HepG2 (cell line): ENCODE measurements at regions not wholly inside any gene's neighbourhood (a gene's known extent, or its start where the extent isn't known, plus 50 kb on each side); places are given as distances from the start of the nearest gene placed in this dataset.

Experiments used
- ATAC-seq: fragments of 200-7000 bp; cut with Tn5 transposase; 3 replicates; pipeline ENCODE4 v1.9.1; 2020; ENCODE audit warnings: mild to moderate bottlenecking, moderate library complexity
- BruUV-seq: library from RNA; stranded (reverse); fragments of 400-500 nt; replicated peaks from 2 replicates; lab custom pipeline; 2021; lab: Mats Ljungman, UMichigan
- CTCF ChIA-PET: fragments of 300-600 bp; formaldehyde crosslinking; extraction: SDS; loops from one replicate; lab custom pipeline; 2021; ENCODE audit warnings: low total read pairs, inconsistent platforms, low intra/inter-chr PET ratio; lab: Yijun Ruan, JAX
- POLR2A ChIA-PET: fragments of 350-600 bp; sonication (Branson Sonifier 250); formaldehyde crosslinking; loops from one replicate; lab custom pipeline; 2020; ENCODE audit warnings: antibody characterized with exemption, inconsistent platforms; lab: Yijun Ruan, JAX
- DNase-seq: peaks from one replicate; pipeline ENCODE4 v3.0.0-alpha.2; 2015; ENCODE audit warnings: low spot score
- FAIRE-seq: peaks from 3 replicates; lab custom pipeline; 2011; peaks lifted over from hg19 to GRCh38; lab: Jason Lieb, UNC
- H2AFZ ChIP-seq: one replicate; pipeline ENCODE4 v1.6.1; 2011; ENCODE audit warnings: low read length, inconsistent platforms
- H3K27ac ChIP-seq: fragments of 300-600 bp; 3 replicates; pipeline ENCODE4 v1.8.0; 2011; ENCODE audit warnings: mixed run types, mild to moderate bottlenecking, mixed read lengths, low read length, inconsistent platforms; ENCODE audit not compliant: insufficient read depth; ENCODE audit errors: extremely low read length
- H3K27me3 ChIP-seq, 2 experiments: fragments of 200-600 bp in 1 of 2; 2 replicates in 1 of 2; 3 replicates in 1 of 2; pipeline versions ENCODE4 v1.6.0 to v1.8.0; 2011; ENCODE audit warnings: low read length in 2 of 2, mild to moderate bottlenecking in 2 of 2, moderate library complexity in 2 of 2, inconsistent platforms in 1 of 2; ENCODE audit not compliant: insufficient read depth in 2 of 2, control insufficient read depth in 1 of 2
- H3K36me3 ChIP-seq, 2 experiments: fragments of 200-600 bp in 1 of 2; replicated peaks in 1 of 2; 2 replicates in 1 of 2; 3 replicates in 1 of 2; pipeline versions ENCODE4 v1.5.1 to v1.8.0; 2011; ENCODE audit warnings: low read length in 2 of 2, inconsistent platforms in 1 of 2; ENCODE audit not compliant: insufficient read depth in 2 of 2, control insufficient read depth in 1 of 2
- H3K4me1 ChIP-seq: 2 replicates; pipeline ENCODE4 v1.5.1; 2012; ENCODE audit warnings: low read length, inconsistent platforms; ENCODE audit not compliant: insufficient read depth
- H3K4me2 ChIP-seq: 2 replicates; pipeline ENCODE4 v1.6.0; 2011; ENCODE audit warnings: low read depth, low read length, inconsistent platforms
- H3K4me3 ChIP-seq, 3 experiments: fragments of 200-600 bp in 1 of 3; sonication (generic), shearing (Covaris generic) in 1 of 3; replicated peaks in 1 of 3; 2 replicates each; pipeline ENCODE4 v1.5.1; 2011 to 2016; ENCODE audit warnings: low read length in 3 of 3, inconsistent platforms in 2 of 3, low read depth in 2 of 3, mild to moderate bottlenecking in 2 of 3, control low read depth in 1 of 3, mixed read lengths in 1 of 3; ENCODE audit not compliant: insufficient read depth in 1 of 3
- H3K79me2 ChIP-seq: one replicate; pipeline ENCODE4 v1.6.1; 2011; ENCODE audit warnings: low read length, inconsistent platforms; ENCODE audit not compliant: insufficient read depth
- H3K9ac ChIP-seq: 2 replicates; pipeline ENCODE4 v1.6.0; 2011; ENCODE audit warnings: mild to moderate bottlenecking, low read depth, low read length, inconsistent platforms; ENCODE audit not compliant: insufficient read depth
- H3K9me3 ChIP-seq: 2 replicates; pipeline ENCODE4 v1.5.1; 2012; ENCODE audit warnings: mild to moderate bottlenecking, low read length
- H4K20me1 ChIP-seq: 2 replicates; pipeline ENCODE4 v1.6.0; 2011; ENCODE audit warnings: inconsistent platforms, mild to moderate bottlenecking, low read length, moderate library complexity; ENCODE audit not compliant: insufficient read depth
- CAMTA2 ChIP-seq: sonication (generic); formaldehyde crosslinking; IDR thresholded peaks from 2 replicates; pipeline ENCODE4 v1.4.0; 2020; ENCODE audit warnings: mild to moderate bottlenecking, missing genetic modification reagents, borderline replicate concordance
- CREB3 ChIP-seq: sonication (generic); formaldehyde crosslinking; IDR thresholded peaks from 2 replicates; pipeline ENCODE4 v1.5.0; 2020; ENCODE audit warnings: missing genetic modification reagents
- CREBL2 ChIP-seq: sonication (generic); formaldehyde crosslinking; IDR thresholded peaks from 2 replicates; pipeline ENCODE4 v1.8.1; 2023; ENCODE audit warnings: missing genetic modification reagents, mild to moderate bottlenecking, borderline replicate concordance
- MATR3 ChIP-seq: sonication (generic); formaldehyde crosslinking; IDR thresholded peaks from 2 replicates; pipeline ENCODE4 v1.4.0; 2020; ENCODE audit warnings: missing genetic modification reagents
- NCOA1 ChIP-seq: sonication (generic); formaldehyde crosslinking; IDR thresholded peaks from 2 replicates; pipeline ENCODE4 v1.9.0; 2021; ENCODE audit warnings: missing genetic modification reagents
- NFATC3 ChIP-seq: sonication (generic); formaldehyde crosslinking; IDR thresholded peaks from 2 replicates; pipeline ENCODE4 v1.5.1; 2020; ENCODE audit warnings: mild to moderate bottlenecking, missing genetic modification reagents
- PHF21A ChIP-seq: sonication (generic); formaldehyde crosslinking; IDR thresholded peaks from 2 replicates; pipeline ENCODE4 v1.5.0; 2020; ENCODE audit warnings: mild to moderate bottlenecking, missing genetic modification reagents
- POLR2G ChIP-seq: fragments of 200-400 bp; formaldehyde crosslinking; IDR thresholded peaks from 2 replicates; pipeline ENCODE4 v1.6.1; 2018; ENCODE audit warnings: mild to moderate bottlenecking, low read depth, low read length, moderate library complexity
- TEAD2 ChIP-seq: sonication (generic); formaldehyde crosslinking; IDR thresholded peaks from 2 replicates; pipeline ENCODE4 v1.9.0; 2021; ENCODE audit warnings: missing genetic modification reagents
- ZBTB25 ChIP-seq: IDR thresholded peaks from 2 replicates; pipeline ENCODE4 v1.6.1; 2018; ENCODE audit warnings: missing genetic modification reagents
- ZFP82 ChIP-seq: sonication (generic); formaldehyde crosslinking; IDR thresholded peaks from 2 replicates; pipeline ENCODE4 v1.5.1; 2020; ENCODE audit warnings: mild to moderate bottlenecking, missing genetic modification reagents, borderline replicate concordance
- ZMYM4 ChIP-seq: sonication (generic); formaldehyde crosslinking; IDR thresholded peaks from 2 replicates; pipeline ENCODE4 v1.8.1; 2023; ENCODE audit warnings: mild to moderate bottlenecking, missing genetic modification reagents
- ZNF33B ChIP-seq: sonication (generic); formaldehyde crosslinking; IDR thresholded peaks from 2 replicates; pipeline ENCODE4 v1.5.1; 2020; ENCODE audit warnings: mild to moderate bottlenecking, missing genetic modification reagents
- ZNF362 ChIP-seq: sonication (generic); formaldehyde crosslinking; IDR thresholded peaks from 2 replicates; pipeline ENCODE4 v1.4.0; 2020; ENCODE audit warnings: missing genetic modification reagents, mild to moderate bottlenecking, borderline replicate concordance
- ZNF382 ChIP-seq: sonication (generic); formaldehyde crosslinking; IDR thresholded peaks from 2 replicates; pipeline ENCODE4 v1.5.0; 2020; ENCODE audit warnings: missing genetic modification reagents, mild to moderate bottlenecking, borderline replicate concordance
- ZNF543 ChIP-seq: sonication (generic); formaldehyde crosslinking; IDR thresholded peaks from 2 replicates; pipeline ENCODE4 v1.4.0; 2020; ENCODE audit warnings: mild to moderate bottlenecking, missing genetic modification reagents
- ZNF550 ChIP-seq: sonication (generic); formaldehyde crosslinking; IDR thresholded peaks from 2 replicates; pipeline ENCODE4 v1.4.0; 2020; ENCODE audit warnings: mild to moderate bottlenecking, missing genetic modification reagents, borderline replicate concordance
- ZNF574 ChIP-seq: sonication (generic); formaldehyde crosslinking; IDR thresholded peaks from 2 replicates; pipeline ENCODE4 v1.4.0; 2020; ENCODE audit warnings: missing genetic modification reagents
- ZNF724P ChIP-seq: sonication (generic); formaldehyde crosslinking; IDR thresholded peaks from 2 replicates; pipeline ENCODE4 v1.8.0; 2022; ENCODE audit warnings: missing genetic modification reagents, borderline replicate concordance
- ZNF891 ChIP-seq: sonication (generic); formaldehyde crosslinking; IDR thresholded peaks from 2 replicates; pipeline ENCODE4 v1.5.0; 2020; ENCODE audit warnings: mild to moderate bottlenecking, missing genetic modification reagents
- WGBS: methylation state at CpG from one replicate; pipeline ENCODE4 v1.1.6; 2017; ENCODE audit warnings: low lambda C conversion rate; 5-methylcytosine and 5-hydroxymethylcytosine counted together
- in situ Hi-C: cut with HindIII; loops from 2 replicates; pipeline ENCODE4 v1.10.0; 2017; ENCODE audit warnings: low pct_unique_long_range_greater_than_20kb; ENCODE audit not compliant: extremely low pct_ligation_motif_present
- intact Hi-C: fragments of 100-400 bp; cut with micrococcal nuclease; formaldehyde crosslinking; loops from one replicate; pipeline ENCODE4 v1.10.0; 2022; ENCODE audit not compliant: unreplicated experiment

- H3K9ac ChIP-seq: no peak overlapping the region
- peaks cover 0 to 8% of the 10 kb centered on the region in 2 experiments; a peak in 2 of 5 replicates for H3K27me3 ChIP-seq
- in situ Hi-C loops: no loop called here
- no peak overlapping the region for H3K4me3 ChIP-seq
- FAIRE-seq (no peak), ATAC-seq (peak; percentile 100), DNase-seq (peak; percentile 62)
- H3K4me2 ChIP-seq: no peak overlapping the region
- H3K36me3 ChIP-seq: no peaks in the 10 kb centered on the region
- CTCF ChIA-PET: no interaction called here
- POLR2A ChIA-PET: no interaction called here
- intact Hi-C loops: no loop called here
- H3K9me3 ChIP-seq: no peaks in the 10 kb centered on the region
- H2AFZ ChIP-seq: no peak overlapping the region
- H4K20me1 ChIP-seq: no peaks in the 10 kb centered on the region; the same call in 1 of the 2 replicates
- BruUV-seq: no TSS peak
- no peak overlapping the region for H3K27ac ChIP-seq
- no peaks in the 10 kb centered on the region for H3K4me1 ChIP-seq
- WGBS: 100% methylated on average over 3 of the region's 48 CpGs
- no peaks in the 10 kb centered on the region for H3K79me2 ChIP-seq
- TF ChIP-seq ZFP82 (CRISPR knock-in tag) (no peak), NCOA1 (CRISPR knock-in tag) (no peak), CAMTA2 (CRISPR knock-in tag) (no peak), CREBL2 (CRISPR knock-in tag) (no peak), ZNF724P (CRISPR knock-in tag) (no peak; the same call in 1 of the 2 replicates), PHF21A (CRISPR knock-in tag) (no peak), ZNF574 (CRISPR knock-in tag) (peak; percentile 75), ZNF550 (no peak), ZBTB25 (CRISPR knock-in tag) (peak; percentile 89), ZNF33B (no peak), ZNF543 (CRISPR knock-in tag) (peak; percentile 84; the same call in 1 of the 2 replicates), TEAD2 (peak; percentile 52; the same call in 1 of the 2 replicates), ZNF382 (CRISPR knock-in tag) (no peak), POLR2G (no peak), ZNF362 (no peak), NFATC3 (CRISPR knock-in tag) (no peak), MATR3 (CRISPR knock-in tag) (no peak), ZMYM4 (CRISPR knock-in tag) (peak; percentile 67), CREB3 (CRISPR knock-in tag) (peak; percentile 92; the same call in 1 of the 2 replicates), ZNF891 (CRISPR knock-in tag) (peak; percentile 76; the same call in 1 of the 2 replicates)
Measured at GRCh38 chr7:32427769-32428291, 62.4 kb downstream of the LSM5 start.
